Right lobe of liver (tissue), 4 donors: ENCODE measurements at regions not wholly inside any gene's neighbourhood (a gene's known extent, or its start where the extent isn't known, plus 50 kb on each side); places are given as distances from the start of the nearest gene placed in this dataset.

ENCODE experiments used
- CTCF ChIP-seq, 4 donors: fragments of 200-600 bp in 3 of 4; fragments of 450-650 bp in 1 of 4; IDR thresholded peaks; one replicate each; pipeline versions ENCODE4 v1.5.1 to v1.8.0; 2016 to 2022; ENCODE audit warnings: antibody characterized with exemption in 4 of 4, mild to moderate bottlenecking in 2 of 4
- POLR2A ChIP-seq: fragments of 450-650 bp; IDR thresholded peaks from one replicate; pipeline ENCODE4 v1.6.1; 2017; ENCODE audit warnings: antibody characterized with exemption, mild to moderate bottlenecking
- donor health status: DM: no; HTN: no; CAD: no.
- donor health status: DM: no; HTN: no; CAD: no.
- donor health status: DM: no; HTN: yes; CAD: no.

GRCh38 chr17:21843318-21843865, 151.1 kb downstream of the KCNJ18 start:
- TF ChIP-seq CTCF (IDR thresholded peaks at IDR 0.05) (no peak), POLR2A (no peak)
